Activated T-cell treated with anti-CD3 and anti-CD28 coated beads, Interleukin-2, amount 50 U/mL, for 1 hour (primary cell): ENCODE measurements at regions not wholly inside any gene's neighbourhood (a gene's known extent, or its start where the extent isn't known, plus 50 kb on each side); places are given as distances from the start of the nearest gene placed in this dataset.
"Not testable (repeated sequence)": the region's sequence is repeated elsewhere in the genome, so short reads cannot be mapped to it uniquely, and the experiment has no call there.

Experiments
- DNase-seq: peaks from one replicate; pipeline ENCODE4 v3.0.0-alpha.2; 2020

DNA sequence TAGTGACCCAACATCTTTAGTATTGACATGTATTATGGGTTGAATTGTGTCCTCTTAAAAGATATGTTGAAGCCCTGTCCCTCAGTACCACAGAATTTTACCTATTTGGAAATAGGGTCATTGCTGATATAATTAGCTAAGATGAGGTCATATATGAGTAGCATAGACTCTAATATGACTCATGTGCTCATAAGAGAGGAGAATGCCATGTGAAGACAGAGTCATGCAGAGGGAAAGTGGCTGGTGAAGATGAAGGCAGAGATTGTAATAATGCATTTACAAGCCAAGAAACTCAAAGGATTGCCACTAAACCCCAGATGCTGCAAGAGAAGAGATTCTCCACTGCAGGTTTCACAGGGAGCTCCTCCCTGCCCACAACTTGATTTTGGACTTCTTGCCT is 496.4 kb downstream of the KIF20B start:
- DNase-seq, result no peak

DNA sequence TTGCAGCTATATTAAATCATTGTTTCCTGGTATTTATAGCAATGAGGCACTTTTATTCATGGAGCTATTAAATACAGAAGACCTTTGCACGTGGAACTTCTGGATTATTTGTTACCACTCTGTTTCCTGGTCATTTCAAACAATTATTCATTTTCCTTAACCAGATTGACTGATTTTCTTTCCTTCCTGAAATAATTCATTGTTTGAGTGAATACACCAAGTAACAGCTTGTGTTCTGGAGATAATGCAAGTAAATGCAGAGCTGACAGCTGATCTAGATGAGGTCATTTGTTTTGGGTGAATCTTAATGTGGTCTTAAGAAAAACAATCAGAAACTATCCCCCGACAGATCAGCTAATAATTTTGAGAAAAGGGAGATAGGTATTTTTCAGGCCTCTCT is 497.7 kb downstream of the KIF20B start:
- DNase-seq, result no peak

DNA sequence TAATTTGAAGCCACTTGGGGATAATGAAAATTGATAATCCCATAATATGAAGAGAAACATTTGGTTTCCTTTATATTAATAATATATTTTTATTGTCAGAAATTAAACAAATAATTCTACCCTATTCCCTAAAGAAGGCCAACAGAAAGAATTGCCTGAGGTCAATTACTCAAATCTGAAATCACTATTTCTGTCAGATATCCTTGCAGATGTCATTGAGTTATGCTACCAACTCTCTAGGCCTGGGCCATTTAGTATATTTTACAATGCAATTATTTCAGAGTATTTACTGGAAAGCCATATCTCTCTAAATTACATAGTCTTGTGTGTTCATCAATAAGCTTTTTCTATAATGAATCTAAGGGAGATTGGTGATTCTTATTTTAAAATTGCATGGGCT is 498.1 kb downstream of the KIF20B start:
- no peak for DNase-seq

DNA sequence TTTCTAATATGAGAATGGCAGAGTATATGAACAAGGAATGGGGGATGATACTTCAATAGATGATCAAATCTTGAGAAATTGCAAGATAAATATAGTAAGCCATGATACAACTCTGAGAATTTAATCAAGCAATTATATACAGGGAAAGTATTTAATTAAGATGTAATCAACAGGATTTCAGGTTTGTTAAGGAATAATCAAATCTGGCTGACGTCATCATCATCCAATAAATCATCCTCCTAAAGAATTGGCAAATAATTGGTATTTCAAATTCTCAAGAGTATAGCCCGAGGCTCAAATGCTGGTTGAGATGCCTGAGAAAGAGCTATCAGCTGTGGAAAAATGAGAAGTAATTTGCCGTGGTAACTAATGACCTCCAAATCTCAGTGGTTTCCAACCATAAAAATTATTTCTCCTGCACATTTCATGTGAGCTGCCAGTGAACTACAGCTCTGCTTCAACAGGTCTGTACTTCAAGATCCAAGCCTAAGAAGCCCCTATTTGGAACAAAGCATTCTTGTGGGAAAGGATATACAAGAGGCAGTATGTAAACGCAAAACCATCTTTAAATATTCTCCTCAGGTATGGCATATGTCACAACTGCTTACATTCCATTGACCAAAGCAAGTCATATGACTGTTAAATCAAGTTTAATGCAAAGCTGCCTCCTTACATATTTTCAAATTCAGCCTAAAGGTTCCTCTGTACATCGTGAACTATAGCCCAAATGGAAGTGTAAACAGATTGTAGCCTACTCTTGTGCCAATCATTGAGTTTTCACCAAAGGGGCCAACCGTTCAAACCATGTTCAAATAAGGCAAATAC is 503.0 kb downstream of the KIF20B start:
- DNase-seq, result no peak

DNA sequence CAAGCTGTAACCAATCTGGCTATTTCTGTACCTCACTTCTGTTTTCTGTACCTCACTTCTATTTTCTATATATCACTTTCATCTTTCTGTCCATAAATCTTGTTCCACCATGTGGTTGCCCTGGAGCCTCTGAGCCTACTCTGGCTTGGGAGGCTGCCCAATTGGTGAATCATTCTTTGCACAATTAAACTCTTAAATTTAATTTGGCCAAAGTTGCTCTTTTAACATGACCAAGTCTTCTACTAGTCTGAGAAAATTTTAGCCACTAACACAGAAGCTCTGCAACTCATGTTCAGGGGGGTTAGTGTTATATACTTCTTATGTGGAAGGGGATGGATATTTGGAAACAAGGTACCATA is 503.5 kb downstream of the KIF20B start:
- DNase-seq, result no peak

DNA sequence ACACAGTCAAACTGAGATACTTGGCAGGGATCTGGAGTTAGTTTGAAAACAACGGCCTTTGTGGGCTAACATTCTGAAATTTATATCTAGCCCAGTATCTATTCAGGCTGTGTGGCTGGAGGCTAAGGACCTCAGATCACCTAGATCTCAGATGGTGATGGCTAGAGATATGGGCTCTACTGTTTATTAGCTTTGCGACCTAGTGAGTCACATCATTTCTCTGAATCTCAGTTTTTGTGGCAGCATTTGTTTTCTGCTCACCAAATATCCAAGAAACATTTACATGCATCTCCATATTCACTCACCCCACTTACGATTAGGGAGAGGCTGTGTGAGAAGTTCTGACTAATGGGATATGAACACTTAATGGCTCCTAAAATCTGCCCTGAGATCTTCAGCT is 503.9 kb downstream of the KIF20B start:
- DNase-seq, result no peak

DNA sequence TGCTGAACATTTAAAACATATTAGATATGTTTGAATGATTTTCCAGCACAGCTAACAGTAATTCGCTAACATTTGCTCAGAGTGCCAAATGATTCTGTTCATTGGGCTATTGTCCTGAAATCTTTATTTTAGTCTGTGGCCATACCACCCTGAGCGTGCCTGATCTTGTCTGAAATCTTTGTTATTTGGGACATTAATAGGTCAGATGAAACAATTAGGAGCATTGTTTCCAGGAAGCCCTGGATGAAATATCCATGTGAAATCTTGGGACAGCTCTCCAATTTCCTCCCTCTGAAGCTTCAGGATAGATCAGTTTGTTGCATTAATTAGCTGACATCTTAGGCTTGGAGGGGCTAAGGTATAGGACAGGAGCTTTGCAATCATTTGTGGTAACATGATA is 512.0 kb downstream of the KIF20B start:
- no peak for DNase-seq

DNA sequence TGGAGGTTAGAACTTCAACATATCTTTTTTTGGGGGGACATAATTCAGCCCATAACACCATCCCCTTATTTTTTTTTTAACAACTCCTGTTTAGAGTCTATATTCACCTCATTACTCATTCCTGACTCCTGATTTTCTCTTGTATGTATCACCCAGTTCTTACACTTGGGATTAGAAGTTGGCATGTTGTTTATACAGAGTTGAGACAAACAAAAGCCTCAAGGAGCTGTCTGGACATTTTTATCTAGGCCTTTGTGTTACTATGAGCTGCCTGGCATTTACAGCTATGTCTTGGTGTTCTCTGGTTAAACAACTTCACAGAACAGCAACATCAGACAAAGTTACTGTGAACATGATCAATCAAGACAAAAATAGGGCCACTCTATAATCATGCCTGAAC is 517.5 kb downstream of the KIF20B start:
- no peak for DNase-seq

DNA sequence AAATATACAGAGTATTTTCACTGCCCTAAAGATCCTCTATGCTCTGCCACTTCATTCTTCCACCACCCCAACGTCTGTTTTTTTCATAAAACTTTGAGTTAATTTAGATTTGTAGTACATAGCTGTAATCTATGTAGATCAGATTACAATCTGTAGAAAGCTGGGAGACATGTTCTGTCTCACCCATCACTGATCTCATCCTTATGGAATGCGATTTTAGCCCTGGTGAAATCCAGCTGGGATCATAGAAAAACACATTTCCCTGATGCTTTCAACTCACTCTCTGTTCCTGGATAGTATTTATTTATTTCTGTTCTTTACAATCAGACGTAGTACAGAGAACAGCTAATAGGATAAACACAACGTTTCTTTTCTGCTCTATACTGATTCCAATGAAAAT is 521.0 kb downstream of the KIF20B start:
- DNase-seq, result no peak

DNA sequence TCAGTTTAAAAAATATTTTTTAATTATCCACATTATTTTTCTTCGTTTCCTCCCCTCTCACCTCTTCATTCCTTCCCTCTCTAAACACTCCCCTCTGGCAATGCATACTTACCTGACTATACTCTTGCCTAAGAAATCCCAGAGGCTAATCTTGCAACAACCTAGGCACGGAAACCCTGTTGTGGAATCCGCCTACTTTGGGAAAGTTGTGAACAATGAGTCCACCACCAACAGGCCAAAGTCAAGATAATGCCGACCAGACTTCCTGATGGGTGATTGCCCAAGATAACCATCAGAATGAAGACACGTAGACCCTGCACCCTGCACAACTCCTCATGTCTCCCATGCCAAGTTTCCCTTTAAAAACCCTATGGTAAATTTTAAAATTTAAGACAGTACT is 521.5 kb downstream of the KIF20B start:
- DNase-seq, result no peak

DNA sequence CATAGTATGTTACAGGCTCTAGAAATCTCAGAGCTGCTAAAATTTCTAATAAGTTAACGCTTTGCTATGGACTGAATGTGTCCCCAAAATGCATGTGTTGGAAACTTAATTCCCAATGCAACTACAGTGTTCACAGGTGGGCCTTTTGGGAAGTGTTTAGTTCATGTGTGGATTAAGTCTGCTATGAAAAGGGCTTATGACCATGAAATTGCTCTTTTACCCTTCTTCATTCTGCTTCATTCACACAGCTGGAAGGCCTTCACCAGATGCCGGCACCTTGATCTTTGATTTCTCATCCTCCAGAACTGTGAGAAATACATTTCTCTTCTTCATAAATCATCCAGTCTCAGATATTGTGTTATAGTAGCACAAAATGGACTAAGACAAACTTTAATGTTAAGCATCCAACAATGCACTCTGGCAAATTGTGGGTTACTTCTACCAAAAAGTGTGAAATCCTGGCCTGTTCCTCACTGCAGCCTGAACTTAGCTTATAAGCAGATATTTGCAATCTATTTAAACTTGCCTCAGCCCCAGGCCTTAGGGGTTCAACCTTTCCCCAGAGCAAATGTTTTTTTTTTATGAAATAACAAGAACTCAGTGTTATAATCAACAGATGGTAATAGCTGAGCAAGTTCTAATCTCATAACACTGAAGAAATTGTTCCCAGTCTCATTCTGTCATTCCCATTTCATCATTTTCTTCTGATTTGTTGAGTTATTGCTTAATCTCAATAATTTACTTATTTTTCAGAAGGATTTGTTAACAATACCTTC is 523.6 kb downstream of the KIF20B start:
- no peak for DNase-seq

DNA sequence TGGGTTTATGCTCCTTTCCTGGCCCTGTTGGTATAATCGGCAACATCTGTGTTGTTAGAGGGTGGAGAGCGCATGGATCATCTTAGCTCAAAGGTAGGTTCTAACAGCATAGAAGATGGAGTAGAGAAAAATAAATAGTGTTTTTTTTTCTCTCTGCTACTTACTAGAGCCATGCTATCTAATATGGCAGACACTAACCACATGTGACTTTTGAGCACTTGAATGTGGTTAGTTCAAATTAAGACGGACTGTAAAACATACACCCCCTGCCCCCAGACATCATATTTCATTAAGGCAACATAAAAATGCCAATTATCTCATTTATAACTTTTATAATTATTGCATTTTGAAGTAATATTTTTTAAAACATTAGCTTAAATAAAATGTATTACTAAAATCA is 525.1 kb downstream of the KIF20B start:
- no peak for DNase-seq

DNA sequence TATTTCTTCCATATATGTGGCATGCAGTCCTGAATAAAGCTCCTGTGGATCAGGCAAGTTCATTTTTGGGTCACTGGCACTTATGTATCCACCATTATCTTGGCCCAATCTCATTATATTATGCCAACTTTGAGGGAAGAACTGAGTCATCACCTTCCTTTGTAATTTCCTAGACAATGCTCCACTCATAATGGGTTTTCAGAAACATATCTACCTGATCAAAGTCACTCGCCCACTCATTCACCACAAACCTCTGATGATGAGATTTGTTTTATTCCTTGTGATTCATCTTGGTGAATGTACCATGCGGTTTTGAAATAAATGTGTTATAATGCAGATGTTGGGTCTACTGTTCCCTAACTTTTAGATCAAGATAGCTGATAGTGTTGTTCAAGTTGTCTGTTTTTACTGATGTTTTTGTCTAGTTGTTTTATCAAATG is 525.8 kb downstream of the KIF20B start:
- no peak for DNase-seq

DNA sequence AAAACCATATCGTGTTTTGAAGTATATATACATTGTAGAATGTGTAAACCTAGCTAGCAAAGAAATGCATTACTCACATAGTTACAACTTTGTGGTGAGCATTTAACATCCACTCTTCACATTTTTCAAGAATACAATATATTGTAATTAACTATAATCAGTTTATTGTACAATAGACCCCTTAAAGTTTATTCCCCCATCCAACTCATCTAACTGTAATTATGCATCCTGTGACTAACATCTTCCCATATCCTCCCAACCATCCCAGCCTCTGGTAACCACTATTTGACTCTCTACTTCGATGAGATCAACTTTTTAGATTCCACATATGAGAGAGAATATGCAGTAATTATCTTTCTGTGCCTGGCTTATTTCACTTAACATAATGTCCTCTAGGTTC is 526.4 kb downstream of the KIF20B start:
- DNase-seq, result no peak

DNA sequence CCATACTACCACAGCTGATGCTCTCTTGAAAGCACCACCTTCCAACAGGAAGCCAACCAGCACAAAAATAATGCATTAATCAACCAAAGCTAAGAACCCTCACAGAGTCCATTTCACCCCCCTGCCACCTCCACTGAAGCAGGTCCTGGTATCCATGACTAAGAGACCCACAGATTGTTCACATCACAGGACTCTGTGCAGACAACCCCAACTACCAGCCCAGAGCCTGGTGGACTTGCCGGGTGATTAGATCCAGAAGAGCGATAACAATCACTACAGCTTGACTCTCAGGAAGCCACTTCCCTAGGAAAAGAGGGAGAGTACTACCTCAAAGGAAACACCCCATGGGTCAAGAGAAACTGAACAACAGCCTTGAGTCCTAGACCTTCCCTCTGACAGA is 528.1 kb downstream of the KIF20B start:
- DNase-seq, result no peak

DNA sequence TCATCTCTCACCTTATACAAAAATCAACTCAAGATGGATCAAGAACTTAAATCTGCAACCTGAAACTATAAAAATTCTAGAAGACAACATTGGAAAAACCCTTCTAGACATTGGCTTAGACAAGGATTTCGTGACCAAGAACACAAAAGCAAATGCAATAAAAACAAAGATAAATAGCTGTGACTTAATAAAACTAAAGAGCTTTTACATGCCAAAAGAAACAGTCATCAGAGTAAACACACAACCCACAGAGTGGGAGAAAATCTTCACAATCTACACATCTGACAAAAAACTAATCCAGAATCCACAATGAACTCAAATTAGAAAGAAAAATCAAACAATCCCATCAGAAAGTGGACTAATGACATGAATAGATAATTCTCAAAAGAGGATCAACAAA is 532.4 kb downstream of the KIF20B start:
- DNase-seq, result not testable (repeated sequence)

DNA sequence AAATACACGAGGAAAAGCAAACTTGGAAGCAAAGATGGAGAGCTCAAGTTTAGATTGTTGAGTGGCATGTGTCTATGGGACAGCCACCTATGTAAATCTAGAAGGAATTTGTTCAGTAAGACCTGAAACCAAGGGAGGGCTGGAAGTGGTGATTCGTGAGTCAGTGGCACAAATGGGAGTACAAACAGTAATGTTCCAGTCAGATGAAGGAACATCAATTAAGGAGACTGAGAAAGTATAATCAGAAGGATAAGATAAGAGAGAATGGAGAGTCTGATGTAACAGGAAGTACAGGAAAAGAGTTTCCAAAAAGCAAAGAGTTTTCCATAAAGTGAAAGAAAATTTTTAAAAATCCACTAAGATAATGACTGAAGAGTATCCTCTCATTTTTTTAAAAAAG is 544.2 kb downstream of the KIF20B start:
- no peak for DNase-seq

DNA sequence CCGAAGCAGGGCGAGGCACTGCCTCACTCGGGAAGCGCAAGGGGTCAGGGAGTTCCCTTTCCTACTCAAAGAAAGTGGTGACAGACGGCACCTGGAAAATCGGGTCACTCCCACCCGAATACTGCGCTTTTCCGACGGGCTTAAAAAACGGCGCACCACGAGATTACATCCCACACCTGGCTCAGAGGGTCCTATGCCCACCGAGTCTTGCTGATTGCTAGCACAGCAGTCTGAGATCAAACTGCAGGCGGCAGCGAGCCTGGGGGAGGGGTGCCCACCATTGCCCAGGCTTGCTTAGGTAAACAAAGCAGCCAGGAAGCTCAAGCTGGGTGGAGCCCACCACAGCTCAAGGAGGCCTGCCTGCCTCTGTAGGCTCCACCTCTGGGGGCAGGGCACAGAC is 549.4 kb downstream of the KIF20B start:
- not testable (repeated sequence) for DNase-seq

DNA sequence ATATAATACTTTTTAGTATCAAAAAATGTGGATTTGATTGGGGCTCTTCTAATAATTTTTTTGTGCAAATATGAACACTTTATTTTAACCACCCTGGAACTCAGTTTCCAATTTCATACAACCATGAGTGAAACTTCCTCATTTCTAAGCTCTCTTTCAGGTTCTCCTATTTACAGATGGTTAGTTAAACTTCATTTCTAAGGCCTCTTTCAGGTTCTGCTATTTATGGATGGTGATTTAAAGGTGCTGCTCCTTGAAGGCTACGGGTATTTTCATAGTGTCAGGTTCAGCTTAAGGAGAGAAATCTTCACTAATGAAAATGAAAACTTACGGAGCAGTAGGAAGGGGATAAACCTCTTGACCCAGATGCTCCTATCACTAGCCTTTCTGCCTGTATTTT is 568.3 kb downstream of the KIF20B start:
- DNase-seq, result no peak

DNA sequence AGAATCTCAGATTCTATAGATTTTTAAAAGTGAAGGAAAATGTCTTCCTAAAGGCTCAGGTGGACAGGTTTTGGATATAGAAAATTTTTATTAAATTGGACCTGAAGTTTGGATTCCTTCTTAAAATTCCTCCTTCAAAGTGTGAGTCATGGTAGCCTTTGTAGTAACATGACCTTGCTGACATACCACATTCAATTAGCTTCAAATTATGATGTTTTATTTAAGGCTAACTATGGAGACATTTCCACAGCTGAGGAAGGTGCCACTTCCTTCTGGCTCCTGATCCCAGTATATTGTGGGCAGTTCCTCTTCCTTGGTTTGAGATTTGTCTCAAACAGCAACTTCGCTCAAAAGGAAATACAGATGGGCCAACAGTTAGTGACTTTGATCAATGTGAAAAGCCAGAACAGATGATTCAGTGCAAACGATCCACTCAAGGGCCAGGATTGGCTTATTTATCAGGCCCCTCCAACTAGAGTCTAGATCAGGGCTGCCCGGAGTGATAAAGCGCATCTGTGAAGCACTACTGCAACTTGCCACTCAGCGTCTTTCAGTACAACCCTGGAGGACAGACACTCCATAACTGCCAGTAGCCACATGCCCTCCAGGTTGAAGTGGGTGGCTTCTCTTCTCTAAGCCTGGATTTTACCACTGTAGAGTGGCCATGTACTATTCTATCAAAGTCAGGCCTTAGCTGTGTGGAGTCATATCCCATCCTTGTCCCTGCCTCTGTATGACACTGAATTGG is 573.5 kb downstream of the KIF20B start:
- DNase-seq, result no peak

DNA sequence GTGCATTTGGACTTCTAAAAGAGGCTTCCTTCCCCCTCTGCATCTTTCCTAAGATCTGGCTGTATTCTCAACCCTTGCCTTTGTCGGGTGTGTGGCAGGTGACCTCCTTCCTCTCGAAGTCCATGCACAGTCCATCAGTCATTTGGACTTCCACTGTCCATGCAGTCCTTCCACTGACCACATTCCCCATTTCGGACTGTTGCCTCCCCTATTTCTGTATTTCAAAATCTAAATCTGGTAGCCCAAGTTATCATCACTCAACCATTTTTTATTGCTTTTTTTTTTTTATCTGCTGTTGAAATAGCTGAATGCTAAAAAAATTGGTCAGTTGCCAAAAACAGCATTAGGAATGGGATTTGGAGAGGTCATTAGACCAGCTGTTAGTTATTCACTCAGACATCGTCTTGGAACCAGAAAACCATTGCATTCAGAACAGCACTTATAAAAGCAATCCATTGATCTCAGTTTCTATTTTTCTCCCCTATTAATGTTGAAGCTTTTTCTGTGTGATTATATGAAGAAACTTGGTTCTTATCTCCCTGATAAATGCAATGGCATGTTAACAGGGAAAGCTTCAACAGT is 575.6 kb downstream of the KIF20B start:
- no peak for DNase-seq

DNA sequence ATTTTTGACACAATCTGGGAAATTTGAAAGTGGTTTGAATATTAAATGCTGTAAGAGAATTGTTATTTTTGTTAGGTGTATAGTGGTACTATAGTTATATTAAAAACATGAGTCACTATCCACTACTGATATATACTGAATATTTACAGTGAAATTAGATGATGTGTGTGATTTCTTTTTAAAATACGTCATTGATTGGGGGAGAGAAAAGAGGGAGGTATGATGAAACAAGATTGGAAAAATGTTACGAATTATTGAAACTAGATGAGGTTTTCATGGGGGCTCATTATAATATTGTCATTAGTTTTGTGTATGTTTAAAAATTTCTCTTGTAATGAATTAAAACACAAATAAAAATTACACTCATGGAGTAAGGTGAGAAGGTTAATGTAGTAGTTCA is 571.4 kb downstream of the HTR7 start:
- DNase-seq, result no peak

DNA sequence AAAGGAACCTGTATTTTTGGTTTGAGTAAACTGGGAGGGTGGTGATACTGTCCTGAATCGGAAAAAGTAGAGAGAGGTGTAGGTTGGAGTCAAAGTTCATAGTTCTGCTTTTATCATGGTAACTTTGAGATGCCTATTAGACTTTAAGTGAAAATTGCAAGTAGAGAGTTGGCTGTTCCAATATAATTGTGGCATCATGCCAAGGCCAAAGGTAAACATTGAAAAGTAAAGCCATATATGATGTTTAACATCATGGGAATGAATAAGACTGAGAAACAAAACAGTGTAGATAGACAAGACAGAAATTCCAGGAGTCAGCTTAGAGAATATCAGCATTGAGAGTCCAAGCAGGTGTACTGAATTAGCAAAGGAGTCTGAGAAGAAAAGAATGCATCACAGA is 570.9 kb downstream of the HTR7 start:
- no peak for DNase-seq
